H9 (cell line): ENCODE measurements at regions not wholly inside any gene's neighbourhood (a gene's known extent, or its start where the extent isn't known, plus 50 kb on each side); places are given as distances from the start of the nearest gene placed in this dataset.

Experiments
- DNase-seq: peaks from one replicate; pipeline ENCODE4 v3.0.0-alpha.2; 2017
- H2AFZ ChIP-seq: one replicate; pipeline ENCODE4 v1.6.1; 2013; ENCODE audit warnings: mild to moderate bottlenecking, low read length, control low read depth, moderate library complexity
- H2AK5ac ChIP-seq: 2 replicates; pipeline ENCODE4 v1.6.1; 2013; ENCODE audit warnings: low read length, control low read depth, mixed read lengths; ENCODE audit not compliant: insufficient read length
- H2BK120ac ChIP-seq: one replicate; pipeline ENCODE4 v1.6.1; 2013; ENCODE audit warnings: low read depth, mild to moderate bottlenecking, low read length, control low read depth, inconsistent platforms; ENCODE audit not compliant: poor library complexity, severe bottlenecking
- H2BK12ac ChIP-seq: 2 replicates; pipeline ENCODE4 v1.6.1; 2013; ENCODE audit warnings: low read length, control low read depth, mixed read lengths, low read depth; ENCODE audit not compliant: insufficient read length
- H2BK15ac ChIP-seq: 2 replicates; pipeline ENCODE4 v1.6.1; 2013; ENCODE audit warnings: low read depth, low read length, control low read depth
- H2BK20ac ChIP-seq: one replicate; pipeline ENCODE4 v1.6.1; 2013; ENCODE audit warnings: low read depth, mild to moderate bottlenecking, low read length, control low read depth, inconsistent platforms; ENCODE audit not compliant: poor library complexity, severe bottlenecking
- H2BK5ac ChIP-seq: 2 replicates; pipeline ENCODE4 v1.6.1; 2013; ENCODE audit warnings: low read length, control low read depth, mixed read lengths; ENCODE audit not compliant: insufficient read length
- H3K14ac ChIP-seq: 2 replicates; pipeline ENCODE4 v1.6.1; 2013; ENCODE audit warnings: low read length, control low read depth; ENCODE audit not compliant: insufficient read depth
- H3K18ac ChIP-seq: 2 replicates; pipeline ENCODE4 v1.6.1; 2013; ENCODE audit warnings: low read depth, mild to moderate bottlenecking, mixed read lengths, low read length, control low read depth; ENCODE audit not compliant: insufficient read length
- H3K23ac ChIP-seq: 2 replicates; pipeline ENCODE4 v1.6.1; 2013; ENCODE audit warnings: low read length, control low read depth, mixed read lengths, low read depth; ENCODE audit not compliant: insufficient read length
- H3K23me2 ChIP-seq: 2 replicates; pipeline ENCODE4 v1.6.1; 2013; ENCODE audit warnings: low read depth, mild to moderate bottlenecking, mixed read lengths, low read length, control low read depth; ENCODE audit not compliant: insufficient read length, poor library complexity, severe bottlenecking
- H3K27ac ChIP-seq: 2 replicates; pipeline ENCODE4 v1.5.1; 2013; ENCODE audit warnings: low read length, control low read depth, mixed read lengths, low read depth; ENCODE audit not compliant: insufficient read length
- H3K27me3 ChIP-seq: 2 replicates; pipeline ENCODE4 v1.6.1; 2013; ENCODE audit warnings: low read length, control low read depth, inconsistent platforms; ENCODE audit not compliant: insufficient read depth
- H3K4ac ChIP-seq: 2 replicates; pipeline ENCODE4 v1.6.1; 2013; ENCODE audit warnings: low read depth, mild to moderate bottlenecking, control low read depth, inconsistent platforms, low read length, moderate library complexity
- H3K4me1 ChIP-seq: 2 replicates; pipeline ENCODE4 v1.6.1; 2013; ENCODE audit warnings: low read length, control low read depth, inconsistent platforms; ENCODE audit not compliant: insufficient read depth
- H3K4me2 ChIP-seq: 2 replicates; pipeline ENCODE4 v1.6.1; 2013; ENCODE audit warnings: low read length, control low read depth, mixed read lengths; ENCODE audit not compliant: insufficient read length, insufficient read depth
- H3K56ac ChIP-seq: 2 replicates; pipeline ENCODE4 v1.6.1; 2013; ENCODE audit warnings: low read depth, mild to moderate bottlenecking, mixed read lengths, low read length, control low read depth; ENCODE audit not compliant: insufficient read length
- H3K79me1 ChIP-seq: 2 replicates; pipeline ENCODE4 v1.6.1; 2013; ENCODE audit warnings: low read depth, mild to moderate bottlenecking, moderate library complexity, low read length, control low read depth, inconsistent platforms; ENCODE audit not compliant: insufficient read depth, poor library complexity, severe bottlenecking
- H3K79me2 ChIP-seq: 2 replicates; pipeline ENCODE4 v1.6.1; 2013; ENCODE audit warnings: low read length, control low read depth, inconsistent platforms; ENCODE audit not compliant: insufficient read depth
- H3K9ac ChIP-seq: 2 replicates; pipeline ENCODE4 v1.6.1; 2013; ENCODE audit warnings: low read length, control low read depth, mixed read lengths; ENCODE audit not compliant: insufficient read length; ENCODE audit errors: extremely low read depth
- H3K9me3 ChIP-seq: one replicate; pipeline ENCODE4 v1.6.1; 2013; ENCODE audit warnings: low read depth, low read length, inconsistent platforms; ENCODE audit not compliant: control insufficient read depth
- H3T11ph ChIP-seq: one replicate; pipeline ENCODE4 v1.6.1; 2013; ENCODE audit warnings: mild to moderate bottlenecking, low read length, control low read depth, inconsistent platforms
- H4K20me1 ChIP-seq: one replicate; pipeline ENCODE4 v1.6.1; 2013; ENCODE audit not compliant: control insufficient read depth, insufficient read length, insufficient read depth
- H4K5ac ChIP-seq: 2 replicates; pipeline ENCODE4 v1.6.1; 2013; ENCODE audit warnings: low read depth, mild to moderate bottlenecking, mixed read lengths, low read length, control low read depth; ENCODE audit not compliant: insufficient read length
- H4K8ac ChIP-seq: replicated peaks from 2 replicates; pipeline ENCODE4 v1.6.1; 2013; ENCODE audit warnings: low read length, control low read depth, mixed read lengths, low read depth; ENCODE audit not compliant: insufficient read length
- H4K91ac ChIP-seq: 2 replicates; pipeline ENCODE4 v1.6.1; 2013; ENCODE audit warnings: low read depth, mild to moderate bottlenecking, moderate library complexity, mixed read lengths, low read length, control low read depth; ENCODE audit not compliant: insufficient read length
- H3K27ac Mint-ChIP-seq, 3 experiments: 2 replicates in 2 of 3; 3 replicates in 1 of 3; pipeline ENCODE4 v1.8.0; 2020 to 2021; ENCODE audit warnings: mixed read lengths in 3 of 3, mild to moderate bottlenecking in 1 of 3, moderate library complexity in 1 of 3
- H3K27me3 Mint-ChIP-seq: 2 replicates; pipeline ENCODE4 v1.8.0; 2021; ENCODE audit warnings: low read depth, mild to moderate bottlenecking, moderate library complexity, mixed read lengths
- H3K36me3 Mint-ChIP-seq, 3 experiments: 2 replicates in 2 of 3; 3 replicates in 1 of 3; pipeline ENCODE4 v1.8.0; 2020 to 2021; ENCODE audit warnings: low read depth in 3 of 3, mixed read lengths in 3 of 3; ENCODE audit not compliant: insufficient read depth in 1 of 3
- H3K4me1 Mint-ChIP-seq, 2 experiments: 2 replicates each; pipeline ENCODE4 v1.8.0; 2020; ENCODE audit warnings: mixed read lengths in 2 of 2
- H3K4me3 Mint-ChIP-seq, 2 experiments: 2 replicates in 1 of 2; 3 replicates in 1 of 2; pipeline ENCODE4 v1.8.0; 2020 to 2021; ENCODE audit warnings: mild to moderate bottlenecking in 2 of 2, mixed read lengths in 2 of 2, moderate library complexity in 1 of 2
- H3K9me3 Mint-ChIP-seq, 2 experiments: 2 replicates in 1 of 2; 3 replicates in 1 of 2; pipeline ENCODE4 v1.8.0; 2020; ENCODE audit warnings: mild to moderate bottlenecking in 2 of 2, mixed read lengths in 2 of 2, moderate library complexity in 1 of 2
- CTCF ChIP-seq: fragments of 200-600 bp; sonication (generic); conservative IDR thresholded peaks from 3 replicates; pipeline ENCODE4 v1.8.0; 2021; ENCODE audit warnings: antibody characterized with exemption, mild to moderate bottlenecking
- WGBS: extraction: QIAGEN DNeasy Blood & Tissue Kit; methylation state at CpG from one replicate; pipeline ENCODE4 v1.1.7; 2013; ENCODE audit warnings: missing lambda C conversion rate, low lambda C conversion rate, mixed read lengths; ENCODE audit not compliant: insufficient read length; ENCODE audit errors: extremely low coverage; 5-methylcytosine and 5-hydroxymethylcytosine counted together

GRCh38 chr16:20221208-20221607 lies 106.1 kb downstream of the GP2 start:
- no peak overlapping the region for H3K56ac ChIP-seq
- no CpG with 5 or more reads among the region's 6 CpGs for WGBS

More at GRCh38 chr16:20221208-20221607, 106.1 kb downstream of the GP2 start:
- H2BK5ac ChIP-seq, result no peak overlapping the region
- H3K9me3 Mint-ChIP-seq, result peaks cover 3% of the 10 kb centered on the region in 2 experiments; a peak in 4 of 5 replicates
- no peaks in the 10 kb centered on the region for H3K23me2 ChIP-seq
- no peak overlapping the region for H4K91ac ChIP-seq
- H3K9me3 ChIP-seq, result no peaks in the 10 kb centered on the region
- H2BK20ac ChIP-seq, result no peak overlapping the region
- H2BK120ac ChIP-seq, result no peak overlapping the region
- H3K23ac ChIP-seq, result no peak overlapping the region
- no peak overlapping the region for H3K27ac Mint-ChIP-seq
- no peak overlapping the region for H4K5ac ChIP-seq
- H4K20me1 ChIP-seq, result no peaks in the 10 kb centered on the region
- H3K4me3 Mint-ChIP-seq, result no peak overlapping the region
- no peaks in the 10 kb centered on the region for H3K4me1 ChIP-seq
- no peak overlapping the region for H2AFZ ChIP-seq
- no peaks in the 10 kb centered on the region for H3K79me1 ChIP-seq
- no peaks in the 10 kb centered on the region for H3K79me2 ChIP-seq
- no peak overlapping the region for H3K4ac ChIP-seq
- H2BK15ac ChIP-seq, result no peak overlapping the region
- H3K27me3 Mint-ChIP-seq, result no peaks in the 10 kb centered on the region; the same call in 1 of the 2 replicates
- H3K27ac ChIP-seq, result no peak overlapping the region
- no peak overlapping the region for H3K14ac ChIP-seq
- H4K8ac ChIP-seq, result no peak overlapping the region
- DNase-seq, result no peak
- no peak overlapping the region for H3K9ac ChIP-seq
- no peak overlapping the region for H3T11ph ChIP-seq
- no peaks in the 10 kb centered on the region for H3K27me3 ChIP-seq
- H3K18ac ChIP-seq, result no peak overlapping the region
- H3K36me3 Mint-ChIP-seq, result peaks cover 2% of the 10 kb centered on the region in 3 experiments; a peak in 3 of 7 replicates
- H3K4me2 ChIP-seq, result no peak overlapping the region
- peaks cover 11 to 18% of the 10 kb centered on the region in 2 experiments for H3K4me1 Mint-ChIP-seq
- no peak overlapping the region for H2BK12ac ChIP-seq
- no peak overlapping the region for H2AK5ac ChIP-seq
- no peak for TF ChIP-seq CTCF
